ENCODE measurements at regions not wholly inside any gene's neighbourhood (a gene's known extent, or its start where the extent isn't known, plus 50 kb on each side); places are given as distances from the start of the nearest gene placed in this dataset.
"Not testable (repeated sequence)": the region's sequence is repeated elsewhere in the genome, so short reads cannot be mapped to it uniquely, and the experiment has no call there.

DNA sequence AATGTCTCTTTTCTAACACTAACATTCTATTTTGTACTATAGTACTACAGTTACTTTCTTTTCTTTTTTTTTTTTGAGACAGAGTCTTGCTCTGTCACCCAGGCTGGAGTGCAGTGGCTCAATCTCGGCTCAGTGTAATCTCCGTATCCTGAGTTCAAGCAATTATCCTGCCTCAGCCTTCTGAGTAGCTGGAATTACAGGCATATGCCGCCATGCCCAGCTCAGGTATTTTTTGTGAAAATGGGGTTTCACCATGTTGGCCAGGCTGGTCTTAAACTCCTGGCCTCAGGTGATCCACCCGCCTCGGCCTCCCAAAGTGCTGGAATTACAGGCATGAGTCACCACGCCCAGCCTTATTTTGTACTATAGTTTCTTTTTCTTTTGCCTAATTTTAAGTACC lies 163.9 kb downstream of the GJA1 start:
- TF ChIP-seq POLR2A (IDR thresholded peaks at IDR 0.05; ENCODE audit: low read length); GATA1 (IDR thresholded peaks at IDR 0.05; ENCODE audit: low read depth, low read length): not testable (repeated sequence)

Measured in erythroblast (primary cell).